NCI-H1694 (cell line): ENCODE measurements at regions not wholly inside any gene's neighbourhood (a gene's known extent, or its start where the extent isn't known, plus 50 kb on each side); places are given as distances from the start of the nearest gene placed in this dataset.
"Not testable (repeated sequence)": the region's sequence is repeated elsewhere in the genome, so short reads cannot be mapped to it uniquely, and the experiment has no call there.

Source experiments
- DNase-seq: peaks from one replicate; lab custom pipeline; 2025; lab: John Stamatoyannopoulos, UW

- no peak for DNase-seq
These were observed 331.7 kb downstream of the SOX9 start for GRCh38 chr17:72452286-72453173.

- DNase-seq = no peak
These were observed 333.5 kb downstream of the SOX9 start for GRCh38 chr17:72454342-72454741.

DNA sequence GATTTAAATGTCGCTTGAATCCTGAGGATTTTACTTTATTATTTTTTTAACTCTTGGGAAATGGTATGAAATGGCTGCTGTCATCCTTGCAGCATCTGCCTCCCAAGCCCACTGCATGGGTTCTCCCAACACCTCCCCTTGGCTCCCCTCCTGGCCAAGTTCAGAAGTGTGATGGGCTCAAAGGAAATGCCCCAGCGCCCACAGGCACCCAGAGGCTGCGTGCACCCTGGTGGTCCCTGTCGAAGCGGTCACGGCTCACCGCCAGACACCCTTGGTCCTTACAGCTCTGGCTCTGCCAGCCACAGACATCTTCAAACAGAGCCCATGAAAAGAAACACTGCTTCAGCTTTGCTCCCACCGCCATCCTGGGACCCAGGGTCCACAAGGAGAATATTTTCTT is 334.7 kb downstream of the SOX9 start:
- DNase-seq = no peak

- no peak for DNase-seq
These were observed 335.3 kb downstream of the SOX9 start for GRCh38 chr17:72456075-72456474.

- DNase-seq = no peak
These were observed 336.9 kb downstream of the SOX9 start for GRCh38 chr17:72457712-72458111.

DNA sequence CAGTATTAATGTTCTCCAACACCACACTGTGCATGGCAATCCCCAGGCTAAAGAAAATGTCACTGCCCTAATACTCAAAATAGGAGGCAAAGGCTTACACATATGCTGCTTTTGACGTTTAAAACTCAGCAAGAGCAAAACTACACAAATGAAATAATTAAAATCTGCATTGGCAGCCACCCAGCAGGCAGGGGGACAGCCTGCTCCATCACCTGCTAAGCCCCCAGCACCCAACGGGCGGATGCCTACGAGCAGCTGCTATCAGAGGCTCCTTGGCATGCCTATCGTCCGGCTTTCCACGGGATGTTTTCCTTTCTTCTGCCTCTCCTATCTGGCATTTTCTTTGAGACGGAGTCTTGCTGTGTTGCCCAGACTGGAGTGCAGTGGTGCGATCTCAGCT is 337.5 kb downstream of the SOX9 start:
- DNase-seq = peak; percentile 75

DNA sequence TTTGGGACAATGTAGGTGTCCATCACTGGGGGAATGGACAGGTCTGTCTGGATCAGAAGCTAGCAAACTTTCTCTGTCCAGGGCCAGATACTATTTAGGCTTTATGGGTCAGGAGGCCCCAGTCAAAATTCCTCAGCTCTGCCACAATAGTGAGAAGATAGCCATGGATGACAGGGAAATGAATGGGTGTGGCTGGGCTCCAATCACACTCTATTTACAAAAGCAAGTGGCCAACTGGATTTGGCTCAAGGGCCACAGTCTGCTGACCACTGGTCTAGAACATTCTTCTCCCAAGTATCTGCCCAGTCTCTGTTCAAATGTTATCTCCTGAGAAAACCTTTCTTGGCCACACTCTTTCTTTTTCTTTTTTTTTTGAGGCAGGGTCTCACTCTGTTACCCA is 339.9 kb downstream of the SOX9 start:
- DNase-seq = no peak

- no peak for DNase-seq
These were observed 340.9 kb downstream of the SOX9 start for GRCh38 chr17:72461757-72462156.

GRCh38 chr17:72462407-72462806 is 341.6 kb downstream of the SOX9 start:
- no peak for DNase-seq

- DNase-seq = no peak
These were observed 342.0 kb downstream of the SOX9 start for GRCh38 chr17:72462814-72463213.

GRCh38 chr17:72463287-72464102 is 342.7 kb downstream of the SOX9 start:
- DNase-seq = no peak

DNA sequence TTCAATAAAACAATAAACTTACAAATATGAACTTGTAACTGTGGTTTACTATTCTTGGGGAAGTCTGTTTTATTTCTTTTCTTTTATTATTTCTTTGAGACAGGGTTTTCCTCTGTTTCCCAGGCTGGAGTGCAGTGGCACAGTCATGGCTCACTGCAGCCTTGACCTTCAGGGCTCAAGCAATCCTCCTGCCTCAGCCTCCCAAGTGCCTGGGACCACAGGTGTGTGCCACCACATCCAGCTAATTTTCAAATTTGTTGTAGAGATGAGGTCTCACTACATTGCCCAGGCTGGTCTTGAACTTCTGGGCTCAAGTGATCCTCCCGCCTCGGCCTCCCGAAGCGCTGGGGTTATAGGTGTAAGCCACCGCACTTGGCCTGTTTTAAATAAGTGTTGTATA is 343.4 kb downstream of the SOX9 start:
- DNase-seq = not testable (repeated sequence)

GRCh38 chr17:72465191-72466024 is 344.6 kb downstream of the SOX9 start:
- no peak for DNase-seq

- no peak for DNase-seq
These were observed 345.4 kb downstream of the SOX9 start for GRCh38 chr17:72466199-72466598.

DNA sequence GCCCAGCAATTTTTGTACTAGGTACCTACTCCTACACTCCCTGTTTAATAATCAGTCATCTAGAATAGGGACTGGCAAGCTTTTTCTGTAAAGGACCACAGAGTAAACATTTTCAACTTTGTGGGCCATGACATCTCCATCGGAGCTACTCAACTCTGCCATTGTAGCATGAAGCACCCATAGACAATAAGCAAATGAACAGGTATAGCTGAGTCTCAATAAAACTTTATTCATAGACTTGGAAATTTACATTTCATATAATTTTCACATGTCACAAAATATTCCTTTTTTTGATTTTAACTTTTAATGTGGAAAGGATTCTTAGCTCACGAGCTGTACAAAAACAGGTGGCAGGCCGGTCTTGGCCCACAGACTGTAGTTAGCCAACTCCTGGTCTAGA is 345.8 kb downstream of the SOX9 start:
- no peak for DNase-seq

- peak; percentile 26 for DNase-seq
These were observed 347.2 kb downstream of the SOX9 start for GRCh38 chr17:72467841-72468653.

DNA sequence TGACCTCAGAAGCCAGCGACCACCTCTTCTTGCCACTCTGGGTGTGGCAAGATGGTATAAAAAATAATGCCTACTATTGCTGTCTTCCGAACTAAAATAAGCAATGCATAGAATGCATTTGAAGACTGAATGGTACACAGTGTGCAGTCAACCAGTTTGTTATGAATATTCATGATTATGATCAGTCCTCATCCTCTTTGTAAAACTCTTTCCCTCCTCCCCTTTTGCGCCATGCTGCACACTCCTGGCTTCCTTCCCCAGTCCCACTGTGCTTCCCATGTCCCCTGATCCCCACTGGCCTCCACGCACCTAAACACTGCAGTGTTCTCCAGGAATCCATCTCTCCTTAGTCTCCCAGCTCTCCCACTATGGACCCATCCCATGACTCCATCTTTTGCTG is 348.0 kb downstream of the SOX9 start:
- no peak for DNase-seq

- no peak for DNase-seq
These were observed 349.4 kb downstream of the SOX9 start for GRCh38 chr17:72470121-72470705.

GRCh38 chr17:72470734-72471133 is 349.9 kb downstream of the SOX9 start:
- no peak for DNase-seq

- DNase-seq = no peak
These were observed 350.5 kb downstream of the SOX9 start for GRCh38 chr17:72471296-72471695.

- no peak for DNase-seq
These were observed 351.3 kb downstream of the SOX9 start for GRCh38 chr17:72472106-72472505.
